Nucleus accumbens (tissue), 56 donors: ENCODE measurements at regions not wholly inside any gene's neighbourhood (a gene's known extent, or its start where the extent isn't known, plus 50 kb on each side); places are given as distances from the start of the nearest gene placed in this dataset.
A peak's percentile ranks its signal among the peaks of the same experiment; 100 is the strongest.
"Not testable (repeated sequence)": the region's sequence is repeated elsewhere in the genome, so short reads cannot be mapped to it uniquely, and the experiment has no call there.

Experiments used
- DNase-seq, 56 donors: peaks; one replicate each; lab custom pipeline; 2025; lab: John Stamatoyannopoulos, UW

GRCh38 chr5:127210042-127210441, 80.6 kb upstream of the MEGF10 start:
- peak in 3 of 56 donors; percentile 4 to 30 (median 7) for DNase-seq

DNA sequence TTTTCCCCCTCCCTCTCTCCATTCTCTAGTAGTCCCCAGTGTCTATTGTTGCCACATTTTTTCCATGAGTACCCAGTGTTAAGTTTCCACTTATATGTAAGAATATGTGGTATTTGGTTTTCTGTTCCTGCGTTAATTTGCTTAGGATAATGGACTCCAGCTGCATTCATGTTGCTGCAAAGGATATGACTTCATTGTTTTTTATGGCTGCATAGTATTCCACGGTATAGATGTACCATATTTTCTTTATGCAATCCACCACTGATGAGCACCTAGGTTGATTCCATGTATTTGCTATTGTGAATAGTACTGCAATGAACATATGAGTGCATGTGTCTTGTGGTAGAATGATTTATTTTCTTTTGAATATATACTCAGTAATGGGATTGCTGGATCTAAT, 77.4 kb upstream of the MEGF10 start:
- no peak for DNase-seq

DNA sequence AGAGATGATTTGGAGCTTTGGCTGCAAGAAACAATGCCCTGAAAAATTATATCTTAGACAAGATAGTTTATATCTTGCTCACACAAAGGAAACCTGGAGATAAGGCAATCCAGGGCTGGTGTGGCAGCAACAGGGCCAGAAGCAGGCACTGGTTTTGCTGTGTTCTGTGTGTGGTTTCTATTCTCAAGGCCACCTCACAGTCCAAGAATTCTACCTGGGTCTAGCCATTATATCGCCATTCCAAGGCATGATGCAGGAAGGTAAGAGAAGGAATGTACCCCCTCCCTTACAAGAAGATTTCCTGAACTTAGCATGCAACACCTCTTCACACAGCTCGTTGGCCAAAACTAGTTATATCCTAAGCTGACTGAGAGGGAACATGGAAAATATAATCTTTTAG, 74.5 kb upstream of the MEGF10 start:
- DNase-seq, result no peak

GRCh38 chr5:127216898-127217675, 73.5 kb upstream of the MEGF10 start:
- DNase-seq, result no peak

DNA sequence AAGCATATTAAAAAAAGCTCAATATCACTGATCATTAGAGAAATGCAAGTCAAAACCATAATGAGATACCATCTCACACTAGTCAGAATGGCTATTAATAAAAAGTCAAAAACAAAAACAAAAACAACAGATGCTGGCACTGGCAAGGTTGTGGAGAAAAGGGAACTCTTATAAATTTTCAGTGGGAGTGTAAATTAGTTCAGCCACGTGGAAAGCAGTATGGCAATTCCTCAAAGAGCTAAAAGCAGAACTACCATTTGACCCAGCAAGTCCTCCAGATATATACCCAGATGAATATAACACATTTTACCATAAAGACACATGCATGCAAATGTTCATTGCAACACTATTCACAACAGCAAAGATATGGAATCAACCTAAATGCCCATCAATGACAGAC, 68.7 kb upstream of the MEGF10 start:
- DNase-seq, result not testable (repeated sequence)

GRCh38 chr5:127222571-127223156, 67.9 kb upstream of the MEGF10 start:
- DNase-seq, result not testable (repeated sequence)

GRCh38 chr5:127223256-127223974, 67.2 kb upstream of the MEGF10 start:
- no peak for DNase-seq

- no peak for DNase-seq
Observed at GRCh38 chr5:127227881-127228280, 62.7 kb upstream of the MEGF10 start.

- peak in 2 of 56 donors; percentile 1 to 22 for DNase-seq
Observed at GRCh38 chr5:127228540-127229184, 61.9 kb upstream of the MEGF10 start.

DNA sequence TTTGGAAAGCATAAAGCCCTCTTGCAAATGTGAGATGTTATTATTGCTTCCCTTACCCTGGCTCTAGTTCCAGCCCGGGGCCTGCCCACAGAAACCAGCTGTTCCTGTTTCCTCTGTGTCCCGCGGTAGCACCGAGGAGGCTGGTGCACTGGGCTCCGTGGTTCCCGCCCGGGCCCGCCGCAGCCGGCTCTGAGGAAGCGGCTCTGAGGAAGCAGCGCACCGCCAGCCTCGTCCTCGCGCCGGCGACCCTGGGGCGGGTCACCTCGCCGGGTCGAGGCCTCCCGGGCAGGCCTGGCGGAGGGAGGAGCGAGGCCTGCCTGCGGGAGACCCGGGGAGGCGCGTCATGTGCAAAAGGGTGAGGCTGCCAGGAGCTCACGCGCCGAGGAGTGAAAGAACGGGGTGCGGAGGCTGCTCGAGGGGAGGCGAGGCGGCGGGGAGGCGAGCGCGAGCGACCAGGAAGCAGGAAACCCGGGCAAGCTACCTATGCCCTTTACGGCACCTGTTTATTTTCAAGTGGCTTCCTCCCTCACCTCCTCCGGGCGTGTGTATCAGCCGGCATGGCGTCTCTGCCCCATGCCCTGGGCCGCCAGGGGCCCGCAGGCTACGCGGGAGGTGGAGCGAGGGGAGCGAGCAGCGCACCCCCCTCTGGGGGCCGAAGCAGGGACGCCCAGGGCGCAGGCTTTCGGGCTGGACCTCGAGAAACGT, 61.3 kb upstream of the MEGF10 start:
- peak in 47 of 56 donors; percentile 3 to 76 (median 37) for DNase-seq

- DNase-seq, result no peak
Observed at GRCh38 chr5:127231118-127231517, 59.5 kb upstream of the MEGF10 start.

DNA sequence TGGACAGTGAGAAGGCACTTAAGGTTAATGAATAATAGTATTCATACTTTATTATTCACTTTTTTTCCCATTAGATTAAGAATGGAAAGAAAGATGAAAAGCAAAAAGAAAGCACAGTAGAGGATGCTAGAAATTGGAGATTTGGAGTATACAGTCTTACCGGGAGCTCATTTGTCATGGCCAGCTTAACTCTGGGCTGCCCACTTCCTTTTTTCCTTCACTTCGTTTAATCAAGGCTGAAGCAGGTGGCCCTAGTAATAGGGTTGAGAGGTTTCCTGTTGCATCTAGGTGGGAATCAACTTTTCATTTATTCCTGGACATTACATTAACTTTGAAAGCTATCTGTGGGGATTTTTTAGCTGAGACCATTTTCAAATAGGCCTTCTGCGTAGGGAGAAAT, 57.0 kb upstream of the MEGF10 start:
- DNase-seq, result no peak

- no peak for DNase-seq
Observed at GRCh38 chr5:127235136-127235535, 55.5 kb upstream of the MEGF10 start.

DNA sequence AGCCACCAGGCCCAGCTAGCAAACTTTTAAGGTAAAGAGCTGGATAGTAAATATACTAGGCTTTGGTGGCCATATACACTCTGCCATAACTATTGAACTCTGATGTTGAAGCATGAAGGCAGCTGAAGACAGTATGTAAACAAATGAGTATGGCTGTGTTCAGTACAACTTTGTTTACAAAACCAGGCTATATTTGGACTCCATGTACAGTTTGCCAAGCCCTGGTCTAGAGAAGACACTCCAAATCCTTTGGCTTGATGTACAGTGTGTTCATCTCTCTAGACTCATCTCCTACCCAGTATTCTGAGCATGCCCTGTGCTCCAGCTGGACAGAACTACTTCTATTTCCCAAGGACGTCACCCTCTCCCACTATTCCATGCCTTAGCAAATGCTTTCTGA, 54.3 kb upstream of the MEGF10 start:
- DNase-seq, result no peak
